ENCODE measurements at regions not wholly inside any gene's neighbourhood (a gene's known extent, or its start where the extent isn't known, plus 50 kb on each side); places are given as distances from the start of the nearest gene placed in this dataset.

GRCh38 chr1:57675776-57676175 lies 251.9 kb upstream of the DAB1 start:
- H3K9me2 ChIP-seq (ENCODE audit: insufficient read depth): no peaks in the 10 kb centered on the region
- no peak overlapping the region for H3K4me2 ChIP-seq
- no peaks in the 10 kb centered on the region for H3F3A ChIP-seq (ENCODE audit: insufficient read depth, low read depth)
- no peak overlapping the region for H3K4me3 ChIP-seq
- no peaks in the 10 kb centered on the region for H4K20me1 ChIP-seq (ENCODE audit: insufficient read depth)
- H2AFZ ChIP-seq: no peak overlapping the region
- no TSS peak for BruUV-seq (replicated peaks)
- ChIA-PET POLR2A (ENCODE audit: unreplicated experiment) (no interaction called here), CTCF (no interaction called here)
- no peak for DNase-seq
- H3K27me3 ChIP-seq (ENCODE audit: insufficient read depth, low read depth): no peaks in the 10 kb centered on the region
- H3K36me3 ChIP-seq (ENCODE audit: low read depth): no peaks in the 10 kb centered on the region
- TF ChIP-seq EZH2 (IDR thresholded peaks at IDR 0.05; ENCODE audit: low read depth): no peak
- no peak for TF ChIP-seq CTCF (conservative IDR thresholded peaks at IDR 0.05)
- intact Hi-C loops (cut with micrococcal nuclease; ENCODE audit: unreplicated experiment): no loop called here
- H3K4me1 ChIP-seq (replicated peaks; ENCODE audit: insufficient read depth): no peaks in the 10 kb centered on the region
- H3K27ac ChIP-seq: no peak overlapping the region
- H3K9me3 ChIP-seq (ENCODE audit: insufficient read depth, low read depth): no peaks in the 10 kb centered on the region; the same call in 1 of the 2 replicates
- H3K79me2 ChIP-seq (ENCODE audit: low read depth): no peaks in the 10 kb centered on the region

GRCh38 chr1:57674801-57675200 lies 250.9 kb upstream of the DAB1 start:
- ChIA-PET CTCF (no interaction called here), POLR2A (ENCODE audit: unreplicated experiment) (no interaction called here)
- no peak for DNase-seq
- Histone ChIP-seq H3F3A (ENCODE audit: insufficient read depth, low read depth) (no peaks in the 10 kb centered on the region), H2AFZ (no peak overlapping the region), H3K79me2 (ENCODE audit: low read depth) (no peaks in the 10 kb centered on the region), H3K4me3 (no peak overlapping the region), H3K4me2 (no peak overlapping the region), H3K36me3 (ENCODE audit: low read depth) (no peaks in the 10 kb centered on the region), H3K4me1 (replicated peaks; ENCODE audit: insufficient read depth) (no peaks in the 10 kb centered on the region), H3K9me2 (ENCODE audit: insufficient read depth) (no peaks in the 10 kb centered on the region), H3K27ac (no peak overlapping the region), H4K20me1 (ENCODE audit: insufficient read depth) (no peaks in the 10 kb centered on the region), H3K27me3 (ENCODE audit: insufficient read depth, low read depth) (no peaks in the 10 kb centered on the region), H3K9me3 (ENCODE audit: insufficient read depth, low read depth) (no peaks in the 10 kb centered on the region)
- no TSS peak for BruUV-seq (replicated peaks)
- no peak for TF ChIP-seq EZH2 (IDR thresholded peaks at IDR 0.05; ENCODE audit: low read depth)
- no peak for TF ChIP-seq CTCF (conservative IDR thresholded peaks at IDR 0.05)
- intact Hi-C loops (cut with micrococcal nuclease; ENCODE audit: unreplicated experiment): no loop called here

GRCh38 chr1:57672346-57673140 lies 248.7 kb upstream of the DAB1 start:
- no peaks in the 10 kb centered on the region for H3F3A ChIP-seq (ENCODE audit: insufficient read depth, low read depth)
- BruUV-seq (replicated peaks): no TSS peak
- H3K27ac ChIP-seq: no peak overlapping the region
- no peaks in the 10 kb centered on the region for H3K9me3 ChIP-seq (ENCODE audit: insufficient read depth, low read depth)
- H2AFZ ChIP-seq: no peak overlapping the region
- POLR2A ChIA-PET (ENCODE audit: unreplicated experiment): no interaction called here
- H3K4me3 ChIP-seq: no peak overlapping the region
- no peaks in the 10 kb centered on the region for H3K27me3 ChIP-seq (ENCODE audit: insufficient read depth, low read depth)
- CTCF ChIA-PET: no interaction called here
- no peaks in the 10 kb centered on the region for H3K36me3 ChIP-seq (ENCODE audit: low read depth)
- H3K9me2 ChIP-seq (ENCODE audit: insufficient read depth): no peaks in the 10 kb centered on the region
- no peaks in the 10 kb centered on the region for H4K20me1 ChIP-seq (ENCODE audit: insufficient read depth)
- no peaks in the 10 kb centered on the region for H3K79me2 ChIP-seq (ENCODE audit: low read depth)
- TF ChIP-seq CTCF (conservative IDR thresholded peaks at IDR 0.05) (no peak), EZH2 (IDR thresholded peaks at IDR 0.05; ENCODE audit: low read depth) (no peak)
- no peak overlapping the region for H3K4me2 ChIP-seq
- intact Hi-C loops (cut with micrococcal nuclease; ENCODE audit: unreplicated experiment): no loop called here
- H3K4me1 ChIP-seq (replicated peaks; ENCODE audit: insufficient read depth): no peaks in the 10 kb centered on the region
- no peak for DNase-seq

Measured in PC-9 (cell line).